B cell (primary cell): ENCODE measurements at regions not wholly inside any gene's neighbourhood (a gene's known extent, or its start where the extent isn't known, plus 50 kb on each side); places are given as distances from the start of the nearest gene placed in this dataset.

Experiments used
- CTCF ChIP-seq: fragments of 200-600 bp; IDR thresholded peaks from one replicate; pipeline ENCODE4 v1.8.0; 2022; ENCODE audit warnings: antibody characterized with exemption, mild to moderate bottlenecking
- EZH2 ChIP-seq: IDR thresholded peaks from 2 replicates; pipeline ENCODE4 v1.6.1; 2012; ENCODE audit warnings: borderline replicate concordance, low read depth, mild to moderate bottlenecking, moderate library complexity, low read length; ENCODE audit not compliant: insufficient read depth, poor library complexity, severe bottlenecking

GRCh38 chr11:100557830-100558611 lies 129.1 kb upstream of the ARHGAP42 start:
- TF ChIP-seq CTCF (no peak), EZH2 (no peak)
